HK-2 (cell line): ENCODE measurements at regions not wholly inside any gene's neighbourhood (a gene's known extent, or its start where the extent isn't known, plus 50 kb on each side); places are given as distances from the start of the nearest gene placed in this dataset.
"Not testable (repeated sequence)": the region's sequence is repeated elsewhere in the genome, so short reads cannot be mapped to it uniquely, and the experiment has no call there.

Experiments used
- DNase-seq: peaks from one replicate; pipeline ENCODE4 v3.0.0-alpha.2; 2018; ENCODE audit not compliant: unreplicated experiment

DNA sequence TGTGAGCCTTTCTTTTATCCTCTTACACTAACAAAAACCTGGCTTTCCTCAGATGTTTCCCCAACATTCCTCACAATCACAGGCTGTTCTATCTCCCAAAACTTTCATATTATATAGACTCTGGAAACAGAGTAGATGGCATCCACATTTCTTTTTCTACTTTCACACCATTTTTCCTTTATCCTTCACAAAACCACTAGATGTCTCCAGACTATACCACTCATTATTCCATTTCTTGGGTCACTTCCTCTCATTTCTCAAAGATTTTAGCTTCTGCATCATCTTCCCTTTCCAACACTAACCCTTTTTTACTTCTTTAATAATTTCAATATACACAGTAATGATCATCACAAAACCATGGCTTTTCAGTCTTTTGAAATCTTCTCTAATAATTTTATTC, 286.0 kb upstream of the DEPDC1 start:
- no peak for DNase-seq

DNA sequence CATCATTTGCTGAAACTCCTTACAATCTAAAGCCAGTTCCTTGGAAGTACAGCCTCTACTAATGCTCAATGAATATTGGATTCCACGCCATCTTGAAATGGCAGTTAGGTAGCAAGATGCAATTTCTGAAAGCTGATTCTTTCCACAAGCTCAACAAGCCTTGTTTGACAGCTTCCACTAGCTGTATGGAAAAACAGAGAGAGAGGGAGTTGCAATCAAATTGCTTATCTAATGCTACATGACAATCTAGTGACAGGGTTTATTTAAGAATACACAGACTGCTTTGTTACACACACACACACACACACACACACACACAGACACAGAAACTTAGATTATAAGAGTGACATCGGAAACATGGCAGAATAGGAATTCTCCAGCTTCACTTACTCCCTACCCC, 288.4 kb upstream of the DEPDC1 start:
- no peak for DNase-seq

DNA sequence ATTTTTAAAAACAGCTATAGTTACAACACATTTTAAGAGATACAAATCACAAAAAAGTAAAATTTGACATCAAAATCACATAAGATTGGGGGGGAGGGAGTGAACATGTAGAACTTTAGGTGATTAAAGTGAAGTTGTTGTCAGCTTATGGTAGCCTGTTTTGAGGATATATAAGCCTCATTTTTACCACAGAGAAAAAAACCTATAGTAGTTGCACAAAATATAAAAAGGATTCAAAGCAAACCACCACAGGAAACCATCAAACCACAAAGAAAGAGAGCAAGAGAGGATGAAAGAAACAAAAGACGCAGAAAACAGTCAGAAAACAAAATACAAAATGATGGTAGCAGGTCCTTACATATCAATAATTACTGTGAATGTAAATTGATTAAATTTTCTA, 291.9 kb upstream of the DEPDC1 start:
- no peak for DNase-seq

DNA sequence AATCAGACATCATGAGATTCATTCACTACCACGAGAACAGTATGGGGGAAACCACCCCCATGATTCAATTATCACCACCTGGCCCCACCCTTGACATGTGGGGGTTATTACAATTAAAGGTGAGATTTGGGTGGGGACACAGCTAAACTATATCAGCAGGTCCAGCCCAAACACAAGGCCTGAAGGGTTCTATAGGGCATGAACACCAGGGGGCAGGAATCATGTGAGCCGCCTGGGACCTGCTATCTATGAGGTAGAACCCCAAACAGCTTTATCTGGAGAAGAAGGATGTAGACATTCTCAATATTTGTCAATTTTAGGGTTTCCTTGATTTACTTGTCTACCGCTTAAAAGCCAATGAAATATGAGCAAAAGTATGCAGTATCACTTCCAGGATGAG, 294.9 kb upstream of the DEPDC1 start:
- DNase-seq: no peak

DNA sequence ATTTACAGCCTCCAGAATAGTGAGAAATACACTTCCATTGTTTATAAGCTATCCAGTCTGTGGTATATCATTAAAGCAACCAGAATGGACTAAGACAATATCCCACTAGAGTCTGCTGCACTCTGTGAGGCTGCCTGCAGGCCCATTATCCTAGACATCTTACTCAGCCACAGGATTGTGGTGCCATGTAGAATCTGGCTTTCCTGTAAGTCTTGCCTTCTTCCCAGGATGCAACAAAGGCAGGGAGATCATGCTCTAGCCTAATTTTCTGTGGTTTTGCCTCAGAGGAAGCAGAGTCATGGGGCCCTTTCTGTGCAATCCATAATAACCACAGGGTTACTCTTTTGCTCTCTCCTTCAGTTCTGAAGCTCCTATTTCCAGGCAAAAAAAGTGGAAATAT, 299.1 kb upstream of the DEPDC1 start:
- DNase-seq: no peak

DNA sequence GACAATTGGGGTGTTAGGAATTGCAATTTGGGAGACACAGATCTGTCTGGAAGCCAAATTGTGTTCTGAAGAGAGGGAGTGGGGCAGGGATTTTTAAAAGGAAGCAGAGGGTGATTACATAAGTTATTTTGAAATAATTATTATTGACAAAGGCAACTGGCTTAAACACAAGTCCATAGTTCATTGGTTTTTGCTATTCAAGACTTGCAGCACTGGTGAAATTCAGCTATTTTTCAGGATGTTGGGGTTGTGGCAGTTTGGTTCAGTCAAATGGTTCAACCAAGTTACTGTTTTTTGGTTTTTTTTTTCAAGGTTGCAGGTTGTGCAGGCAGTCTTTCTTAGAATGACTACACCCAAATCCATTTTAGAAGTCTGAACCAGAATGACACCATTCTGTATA, 300.0 kb upstream of the DEPDC1 start:
- DNase-seq: no peak

DNA sequence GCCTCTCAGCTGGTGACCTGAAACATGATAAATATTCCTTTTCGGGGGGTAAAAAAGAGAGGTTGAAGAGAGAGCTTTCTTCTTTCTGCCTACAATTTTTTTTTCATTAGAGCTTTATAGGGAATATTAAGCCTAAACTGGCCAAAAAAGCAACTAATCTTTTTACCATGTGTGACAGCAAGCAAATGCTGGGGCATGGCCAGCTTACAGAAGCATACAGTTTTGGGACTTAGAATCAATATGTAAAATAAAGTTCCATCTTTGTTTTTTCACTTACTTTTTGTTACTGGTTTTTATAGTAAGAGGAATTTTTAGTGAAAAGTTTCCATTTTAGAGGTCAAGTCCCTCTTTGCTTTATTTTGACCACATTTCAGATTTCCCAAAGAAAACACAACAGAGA, 301.2 kb upstream of the DEPDC1 start:
- no peak for DNase-seq

DNA sequence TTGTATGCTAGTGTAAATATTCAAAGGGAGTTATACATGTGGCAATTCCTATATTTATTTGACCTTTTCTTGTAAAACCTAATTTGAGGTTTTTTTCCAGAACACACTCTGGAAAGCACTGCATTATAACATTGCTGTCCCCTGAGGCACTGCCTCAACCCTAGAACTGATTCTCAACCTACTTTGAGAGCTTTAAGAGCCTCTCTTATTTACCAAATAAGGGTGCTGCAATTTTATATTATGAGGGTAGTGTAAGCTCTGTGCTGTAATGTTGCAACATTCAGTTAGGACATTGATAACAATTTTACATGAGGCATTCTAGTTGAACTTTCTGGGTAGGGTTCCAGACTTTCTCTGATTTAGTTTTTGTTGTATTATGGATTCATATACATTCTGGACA, 302.2 kb upstream of the DEPDC1 start:
- DNase-seq: no peak

DNA sequence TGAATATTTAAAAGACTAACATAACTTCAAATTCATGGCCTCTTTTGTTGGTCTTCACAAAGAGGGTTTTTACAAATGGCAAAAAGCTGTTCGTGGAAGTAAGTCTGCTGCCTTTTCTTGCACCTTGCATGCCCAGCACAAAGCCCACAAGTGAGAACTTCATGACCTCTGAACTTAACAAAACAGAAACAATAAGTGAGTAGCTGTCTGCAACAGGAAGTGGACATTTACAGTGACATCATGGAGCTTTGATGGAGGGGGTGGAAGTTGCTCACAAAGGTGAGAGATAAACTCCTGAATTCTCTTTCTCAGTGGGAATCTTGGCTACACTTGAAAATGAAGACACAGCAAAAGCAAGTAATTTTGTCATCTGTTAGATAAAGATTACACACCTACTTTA, 303.3 kb upstream of the DEPDC1 start:
- DNase-seq: no peak

DNA sequence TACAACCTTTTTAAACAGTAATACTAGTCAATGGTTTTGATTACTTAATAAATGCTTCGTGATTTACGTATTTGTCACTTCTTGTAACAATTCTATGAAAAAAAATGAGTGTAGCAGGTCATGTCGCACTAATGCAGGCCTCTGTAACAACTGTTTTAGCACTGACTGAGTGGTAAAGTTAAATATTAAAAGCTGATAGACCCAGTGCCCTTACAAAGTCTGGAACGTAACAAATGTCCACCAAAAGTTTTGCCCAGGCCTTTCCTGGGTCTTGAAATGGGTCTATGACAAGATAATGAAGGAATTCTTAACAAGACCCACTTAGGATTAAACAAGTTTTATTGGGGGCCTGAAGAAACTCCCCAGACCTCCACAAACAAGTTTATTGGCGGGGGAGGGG, 304.6 kb upstream of the DEPDC1 start:
- no peak for DNase-seq

DNA sequence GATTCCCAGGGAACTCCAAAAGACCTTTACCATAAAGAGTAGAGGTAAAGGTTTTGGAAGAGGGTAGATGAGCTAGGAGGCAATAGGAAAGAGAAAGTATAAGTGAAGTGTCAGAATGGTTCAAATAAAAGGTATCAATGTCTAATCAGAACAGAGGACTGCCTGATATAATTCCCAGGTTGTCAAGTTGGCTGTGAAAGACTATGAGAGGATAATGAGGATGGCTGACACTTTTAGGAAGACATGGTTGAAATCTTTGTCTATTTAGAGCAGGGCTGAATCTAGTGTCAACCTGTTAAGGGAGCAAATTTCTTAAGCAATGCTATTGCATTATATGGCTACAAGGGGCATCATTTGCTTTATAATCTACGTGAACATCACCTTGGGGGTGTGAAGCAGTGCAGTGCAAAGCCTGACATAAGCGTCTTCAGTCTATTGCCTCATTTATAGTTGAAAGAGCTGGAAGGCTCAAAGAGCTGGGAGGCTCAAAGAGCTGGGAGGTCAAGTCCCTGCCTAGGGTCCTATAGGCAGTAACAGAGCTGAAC, 308.3 kb upstream of the DEPDC1 start:
- DNase-seq: no peak

DNA sequence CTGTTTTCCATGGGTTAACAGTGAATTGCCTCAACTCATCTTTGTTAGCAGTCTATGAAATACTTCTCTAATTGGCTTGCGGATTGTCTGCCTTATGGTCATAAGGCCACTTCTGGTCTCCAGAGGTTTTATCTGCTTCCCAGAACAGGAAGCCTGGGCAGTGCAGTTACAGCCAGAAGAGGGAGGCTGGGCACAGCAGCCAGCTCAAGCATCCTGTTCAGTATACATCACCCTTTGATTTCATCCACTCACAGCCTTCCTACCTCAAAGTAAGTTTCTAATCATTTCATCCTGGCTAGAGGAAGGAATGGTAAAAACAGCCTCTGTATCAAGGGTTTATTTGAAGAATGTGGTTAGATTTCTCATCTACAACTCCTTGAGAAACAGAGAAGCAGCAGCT, 311.5 kb upstream of the DEPDC1 start:
- no peak for DNase-seq

DNA sequence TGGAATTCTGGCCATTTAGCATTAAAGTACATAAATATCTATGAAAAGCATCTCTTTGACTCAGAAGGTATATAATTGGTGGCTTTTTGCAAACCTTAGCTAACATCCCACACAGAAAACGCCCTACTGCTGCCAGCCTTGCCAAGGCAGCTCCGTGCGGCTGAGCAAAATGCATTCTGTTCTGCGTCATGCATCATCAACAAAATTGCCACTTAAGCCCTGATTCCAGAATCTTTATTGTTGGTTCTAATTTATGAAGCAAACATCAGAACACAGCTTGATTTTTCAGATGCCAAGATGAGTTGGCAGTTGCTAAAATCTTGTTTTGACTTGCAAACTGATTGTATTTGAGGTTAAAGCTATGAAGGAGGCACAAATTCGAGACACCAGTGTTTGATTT, 314.9 kb upstream of the DEPDC1 start:
- DNase-seq: no peak

DNA sequence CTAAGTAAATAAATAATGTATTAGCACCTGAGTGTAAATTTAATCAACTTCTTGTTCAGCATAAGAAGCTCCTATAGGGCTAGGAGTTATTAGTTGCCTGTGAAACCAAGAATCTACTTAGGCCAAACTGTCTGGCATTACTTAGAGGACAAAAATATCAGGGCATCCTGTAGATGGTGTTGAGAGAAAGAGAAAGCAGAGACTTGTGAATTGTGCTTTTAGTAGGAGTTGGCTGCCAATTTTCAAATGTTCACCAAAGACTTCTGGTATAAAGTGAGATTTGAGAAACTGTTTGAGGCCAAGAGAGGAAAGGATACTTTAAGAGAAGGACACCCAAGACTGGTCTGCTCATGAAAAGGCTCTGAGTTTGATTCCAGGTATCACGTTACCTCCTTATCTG, 315.5 kb upstream of the DEPDC1 start:
- DNase-seq: no peak

DNA sequence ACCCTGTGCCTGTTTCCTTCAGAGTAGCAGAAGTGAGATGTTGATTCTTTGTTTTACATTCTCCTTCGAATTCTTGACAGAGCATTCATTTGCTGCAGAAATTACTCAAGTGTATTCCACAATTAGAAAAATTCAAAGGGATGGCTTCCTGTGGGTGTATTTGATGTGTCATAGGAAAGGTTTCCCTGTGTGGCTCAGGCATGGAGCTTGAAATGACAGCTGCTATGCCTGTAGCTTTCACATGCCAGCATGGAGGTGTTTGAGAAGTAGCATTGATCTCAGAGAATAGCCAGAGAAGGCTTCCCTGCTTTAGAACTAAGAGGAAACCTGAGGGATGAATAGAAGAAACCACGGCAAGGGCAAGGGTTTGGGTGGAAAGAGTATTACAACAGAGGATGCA, 317.2 kb upstream of the DEPDC1 start:
- DNase-seq: no peak

DNA sequence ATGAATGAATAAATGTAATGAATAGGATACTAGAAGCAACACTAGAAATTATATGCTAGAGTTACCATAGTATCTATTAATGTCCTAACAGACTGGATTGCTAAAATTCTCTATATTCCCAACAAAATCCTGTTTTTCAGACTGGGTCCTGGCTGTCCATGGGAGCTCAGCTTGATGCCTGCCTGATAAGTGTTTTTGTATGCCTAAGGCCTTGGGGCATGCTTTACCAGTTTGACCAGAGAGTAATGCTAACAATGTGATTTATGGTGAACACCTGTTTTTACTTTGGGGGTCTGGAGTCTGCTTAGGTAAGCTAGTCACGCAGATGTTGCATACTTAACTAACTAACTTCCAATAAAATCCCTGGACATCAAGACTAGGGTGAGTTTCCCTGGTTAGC, 318.8 kb upstream of the DEPDC1 start:
- no peak for DNase-seq

DNA sequence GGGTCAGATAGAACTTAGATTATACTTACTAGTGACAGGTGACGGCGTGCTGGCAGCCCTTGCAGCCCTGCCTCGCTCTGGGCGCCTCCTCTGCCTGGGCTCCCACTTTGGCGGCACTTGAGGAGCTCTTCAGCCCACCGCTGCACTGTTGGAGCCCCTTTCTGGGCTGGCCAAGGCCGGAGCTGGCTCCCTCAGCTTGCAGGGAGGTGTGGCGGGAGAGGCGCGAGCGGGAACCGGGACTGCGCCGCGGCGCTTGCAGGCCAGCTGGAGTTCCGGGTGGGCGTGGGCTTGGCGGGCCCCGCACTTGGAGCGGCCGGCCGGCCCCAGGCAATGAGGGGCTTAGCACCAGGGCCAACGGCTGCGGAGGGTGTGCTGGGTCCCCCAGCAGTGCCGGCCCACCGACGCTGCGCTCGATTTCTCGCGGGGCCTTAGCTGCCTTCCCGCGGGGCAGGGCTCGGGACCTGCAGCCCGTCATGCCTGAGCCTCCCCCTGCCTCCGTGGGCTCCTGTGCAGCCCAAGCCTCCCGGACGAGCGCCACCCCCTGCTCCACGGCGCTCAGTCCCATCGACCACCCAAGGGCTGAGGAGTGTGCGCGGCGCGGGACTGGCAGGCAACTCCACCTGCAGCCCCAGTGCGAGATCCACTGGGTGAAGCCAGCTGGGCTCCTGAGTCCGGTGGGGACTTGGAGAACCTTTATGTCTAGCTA, 320.8 kb upstream of the DEPDC1 start:
- not testable (repeated sequence) for DNase-seq

DNA sequence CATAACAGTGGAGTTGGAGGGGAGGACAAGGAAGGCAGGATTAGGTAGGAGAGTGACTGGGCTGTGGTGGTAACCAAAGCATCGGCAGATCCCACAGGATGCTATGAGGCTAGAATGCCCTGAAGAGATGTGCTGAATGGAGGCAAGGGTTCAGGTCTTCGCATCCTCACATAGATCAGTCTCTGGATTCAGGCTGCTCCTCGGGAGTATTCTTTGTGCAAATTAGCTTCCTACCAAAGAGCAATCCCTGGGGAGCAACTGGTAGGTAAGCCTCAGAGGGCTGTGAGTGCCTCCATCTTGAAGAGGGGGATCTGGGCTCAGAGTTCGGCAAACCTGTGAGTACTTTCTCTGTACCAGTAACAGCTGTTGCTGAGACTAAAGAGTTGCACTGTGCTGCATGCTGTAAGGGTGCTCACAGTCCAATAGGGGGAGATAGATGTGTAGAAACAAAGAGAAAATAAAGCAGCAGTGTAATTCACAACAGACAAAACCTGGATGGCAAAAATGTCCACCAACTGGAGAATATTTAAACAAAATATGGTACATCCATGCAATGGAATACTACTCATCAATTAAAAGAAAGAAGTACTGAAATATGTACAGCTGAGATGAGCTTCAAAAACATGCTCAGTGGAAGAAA, 322.4 kb upstream of the DEPDC1 start:
- DNase-seq: no peak

DNA sequence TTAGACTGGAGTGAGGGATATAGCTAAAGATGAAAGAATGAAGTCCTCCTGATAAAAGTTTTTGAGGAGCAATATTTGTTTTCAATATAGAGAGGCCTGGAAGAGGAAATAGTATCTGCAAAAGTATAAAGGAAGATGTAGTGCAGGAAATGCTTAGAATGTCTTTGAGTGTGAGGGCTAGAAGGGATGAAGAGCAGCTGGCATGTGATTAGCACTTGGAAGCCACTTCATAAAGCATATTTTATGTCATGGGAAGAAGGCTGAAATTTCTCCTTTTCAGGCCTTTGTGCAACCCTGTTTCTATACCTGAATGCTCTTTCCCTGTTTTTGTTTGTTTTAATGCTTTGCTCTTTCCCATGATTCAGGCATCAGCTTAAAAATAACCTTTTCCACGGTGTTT, 323.3 kb upstream of the DEPDC1 start:
- DNase-seq: no peak

DNA sequence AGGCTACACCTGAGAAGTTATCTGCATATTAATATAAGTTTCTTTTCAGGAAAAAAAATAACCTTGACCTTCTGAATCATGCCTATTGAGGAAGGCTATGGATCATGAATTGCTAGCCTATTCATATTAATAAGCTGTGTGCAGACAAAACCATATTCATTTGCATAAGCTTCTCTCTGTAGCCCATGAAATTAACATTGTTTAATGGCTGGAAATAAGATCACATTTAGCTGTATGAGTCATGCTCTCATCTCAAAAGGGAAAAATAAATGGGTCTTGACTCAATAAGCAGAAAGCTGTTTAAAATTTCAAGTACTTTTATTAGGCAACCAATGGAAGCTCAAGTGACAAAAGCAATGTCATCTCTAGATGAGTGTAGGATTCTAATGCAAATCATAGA, 330.0 kb upstream of the DEPDC1 start:
- DNase-seq: no peak

DNA sequence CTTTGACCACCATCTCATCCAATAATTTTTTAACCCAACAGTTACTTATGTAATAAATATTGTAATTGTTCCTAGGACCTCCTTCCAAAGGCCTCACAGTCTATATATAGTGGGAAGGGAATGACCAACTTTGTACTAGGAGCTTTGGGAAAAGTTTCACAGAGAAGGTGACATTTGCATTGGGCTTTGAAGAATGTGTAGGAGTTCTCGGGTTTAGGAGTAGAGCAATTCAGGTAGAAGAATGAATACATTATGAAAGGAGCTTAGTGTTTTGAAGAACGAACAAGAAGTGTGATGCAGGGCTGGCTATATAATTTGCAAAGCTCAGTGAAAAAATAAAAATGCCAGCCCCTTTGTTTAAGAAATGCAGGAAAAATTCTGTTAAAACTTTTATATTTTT, 330.4 kb upstream of the DEPDC1 start:
- DNase-seq: no peak

DNA sequence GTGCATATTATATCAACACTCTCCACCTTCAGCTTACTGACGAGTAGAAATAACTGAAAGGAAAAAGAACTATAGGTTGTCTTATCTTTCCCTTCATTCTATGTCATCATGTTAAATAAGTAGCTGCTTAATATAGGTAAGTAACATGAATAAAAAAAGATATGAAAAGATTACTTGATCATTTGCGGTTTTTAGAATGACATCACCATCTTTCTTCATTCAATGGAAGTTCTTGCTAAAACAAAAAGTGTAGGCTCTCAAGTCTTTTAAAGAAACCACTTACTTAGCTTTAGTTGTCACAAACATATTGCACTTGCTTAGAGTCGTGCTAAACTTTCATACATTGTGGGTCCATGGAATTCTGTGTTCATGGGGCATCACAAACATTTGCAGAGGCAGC, 331.1 kb upstream of the DEPDC1 start:
- DNase-seq: no peak

DNA sequence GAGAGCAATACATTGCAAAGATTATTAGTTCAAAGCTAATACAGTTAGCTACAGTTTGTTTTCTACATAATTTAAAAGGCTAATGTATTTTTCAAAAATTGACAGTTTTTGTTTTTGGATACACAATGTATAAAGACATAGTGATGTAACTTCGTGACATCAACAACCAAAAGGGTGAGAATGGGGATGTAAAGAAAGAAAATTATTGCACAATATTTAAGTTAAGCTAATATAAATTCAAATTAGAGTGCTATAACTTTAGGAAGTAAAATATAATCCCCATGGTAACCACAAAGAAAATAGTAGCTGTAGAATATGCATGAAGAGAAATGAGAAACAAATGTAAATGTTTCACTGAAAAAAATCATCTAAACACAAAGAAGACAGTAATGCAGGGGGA, 334.4 kb upstream of the DEPDC1 start:
- no peak for DNase-seq

DNA sequence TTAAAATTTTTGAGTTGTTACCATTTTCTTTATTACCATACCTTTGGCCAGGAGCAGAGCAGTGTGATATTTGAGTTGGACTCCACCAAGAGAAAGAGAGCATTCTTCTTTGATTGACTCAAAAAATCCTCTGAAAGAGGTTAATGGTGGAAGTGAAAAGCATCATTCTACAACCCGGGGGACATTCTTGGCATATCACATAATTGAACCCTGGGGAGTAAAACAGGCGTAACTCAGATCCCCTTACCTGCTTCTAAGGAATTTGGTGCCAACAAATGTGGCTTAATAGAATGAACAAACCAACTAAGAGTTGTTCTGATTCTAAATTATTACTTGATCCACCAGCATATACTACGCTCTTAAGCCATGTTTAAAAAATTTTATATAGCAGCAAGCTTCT, 351.1 kb upstream of the DEPDC1 start:
- no peak for DNase-seq
